AG04450 (cell line): ENCODE measurements at regions not wholly inside any gene's neighbourhood (a gene's known extent, or its start where the extent isn't known, plus 50 kb on each side); places are given as distances from the start of the nearest gene placed in this dataset.
"Not testable (repeated sequence)": the region's sequence is repeated elsewhere in the genome, so short reads cannot be mapped to it uniquely, and the experiment has no call there.

Source experiments
- CTCF ChIA-PET: fragments of 300-600, 350-600 bp; formaldehyde crosslinking; extraction: SDS; loops from one replicate; lab custom pipeline; 2022; ENCODE audit warnings: antibody characterized with exemption, inconsistent platforms; lab: Charles Lee
- POLR2A ChIA-PET: fragments of 350-600 bp; formaldehyde crosslinking; extraction: SDS; loops from one replicate; lab custom pipeline; 2021; ENCODE audit warnings: antibody characterized with exemption, inconsistent platforms; lab: Yijun Ruan, JAX
- DNase-seq: peaks from one replicate; pipeline ENCODE4 v3.0.0-alpha.2; 2011; ENCODE audit warnings: low read depth, low spot score
- H3K27ac ChIP-seq: one replicate; pipeline ENCODE4 v1.5.1; 2012; ENCODE audit warnings: low read depth, low read length, control low read depth
- H3K27me3 ChIP-seq: one replicate; pipeline ENCODE4 v1.6.0; 2012; ENCODE audit warnings: low read length; ENCODE audit not compliant: control insufficient read depth, insufficient read depth
- H3K4me3 ChIP-seq: 2 replicates; pipeline ENCODE4 v1.5.1; 2011; ENCODE audit warnings: mild to moderate bottlenecking, low read depth, low read length, control low read depth
- H3K9me3 ChIP-seq: 2 replicates; pipeline ENCODE4 v1.5.1; 2012; ENCODE audit warnings: low read length; ENCODE audit not compliant: control insufficient read depth, insufficient read depth
- TF ChIP-seq, protein P1 (sequence below): IDR thresholded peaks from 2 replicates; pipeline ENCODE4 v1.5.1; 2011; ENCODE audit warnings: low read depth, low read length, control low read depth, inconsistent platforms

DNA sequence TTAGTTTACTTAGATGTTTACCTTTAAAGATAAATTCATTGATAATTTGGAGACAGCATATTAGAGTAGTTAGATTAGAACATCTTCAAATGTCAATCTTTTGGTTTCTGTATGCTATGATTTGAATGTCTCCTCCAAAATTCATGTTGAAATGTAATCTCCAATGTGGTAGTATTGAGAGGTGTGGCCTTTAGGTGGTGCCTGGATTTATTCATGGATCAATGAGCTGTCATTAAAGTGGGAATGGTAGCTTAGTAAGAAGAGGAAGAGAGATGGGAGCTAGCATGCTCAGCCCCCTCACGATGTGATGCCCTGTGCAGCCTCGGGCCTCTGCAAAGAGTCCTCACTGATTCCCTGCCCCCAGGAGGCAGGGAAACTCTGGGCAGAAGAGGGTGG lies 133.6 kb upstream of the TUT7 start:
- Histone ChIP-seq H3K27ac (no peak overlapping the region), H3K9me3 (no peaks in the 10 kb centered on the region), H3K27me3 (no peaks in the 10 kb centered on the region), H3K4me3 (no peak overlapping the region)
- no peak for DNase-seq
- CTCF ChIA-PET: interaction anchor here (0.9 to 4.6 kb wide), 16 partner anchors 13 to 837 kb away, joined by 3 to 60 read pairs (median 4); partner anchors contain the start of gene GAS1
- TF ChIP-seq, protein P1, sequence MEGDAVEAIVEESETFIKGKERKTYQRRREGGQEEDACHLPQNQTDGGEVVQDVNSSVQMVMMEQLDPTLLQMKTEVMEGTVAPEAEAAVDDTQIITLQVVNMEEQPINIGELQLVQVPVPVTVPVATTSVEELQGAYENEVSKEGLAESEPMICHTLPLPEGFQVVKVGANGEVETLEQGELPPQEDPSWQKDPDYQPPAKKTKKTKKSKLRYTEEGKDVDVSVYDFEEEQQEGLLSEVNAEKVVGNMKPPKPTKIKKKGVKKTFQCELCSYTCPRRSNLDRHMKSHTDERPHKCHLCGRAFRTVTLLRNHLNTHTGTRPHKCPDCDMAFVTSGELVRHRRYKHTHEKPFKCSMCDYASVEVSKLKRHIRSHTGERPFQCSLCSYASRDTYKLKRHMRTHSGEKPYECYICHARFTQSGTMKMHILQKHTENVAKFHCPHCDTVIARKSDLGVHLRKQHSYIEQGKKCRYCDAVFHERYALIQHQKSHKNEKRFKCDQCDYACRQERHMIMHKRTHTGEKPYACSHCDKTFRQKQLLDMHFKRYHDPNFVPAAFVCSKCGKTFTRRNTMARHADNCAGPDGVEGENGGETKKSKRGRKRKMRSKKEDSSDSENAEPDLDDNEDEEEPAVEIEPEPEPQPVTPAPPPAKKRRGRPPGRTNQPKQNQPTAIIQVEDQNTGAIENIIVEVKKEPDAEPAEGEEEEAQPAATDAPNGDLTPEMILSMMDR: no peak
- POLR2A ChIA-PET: no interaction called here

DNA sequence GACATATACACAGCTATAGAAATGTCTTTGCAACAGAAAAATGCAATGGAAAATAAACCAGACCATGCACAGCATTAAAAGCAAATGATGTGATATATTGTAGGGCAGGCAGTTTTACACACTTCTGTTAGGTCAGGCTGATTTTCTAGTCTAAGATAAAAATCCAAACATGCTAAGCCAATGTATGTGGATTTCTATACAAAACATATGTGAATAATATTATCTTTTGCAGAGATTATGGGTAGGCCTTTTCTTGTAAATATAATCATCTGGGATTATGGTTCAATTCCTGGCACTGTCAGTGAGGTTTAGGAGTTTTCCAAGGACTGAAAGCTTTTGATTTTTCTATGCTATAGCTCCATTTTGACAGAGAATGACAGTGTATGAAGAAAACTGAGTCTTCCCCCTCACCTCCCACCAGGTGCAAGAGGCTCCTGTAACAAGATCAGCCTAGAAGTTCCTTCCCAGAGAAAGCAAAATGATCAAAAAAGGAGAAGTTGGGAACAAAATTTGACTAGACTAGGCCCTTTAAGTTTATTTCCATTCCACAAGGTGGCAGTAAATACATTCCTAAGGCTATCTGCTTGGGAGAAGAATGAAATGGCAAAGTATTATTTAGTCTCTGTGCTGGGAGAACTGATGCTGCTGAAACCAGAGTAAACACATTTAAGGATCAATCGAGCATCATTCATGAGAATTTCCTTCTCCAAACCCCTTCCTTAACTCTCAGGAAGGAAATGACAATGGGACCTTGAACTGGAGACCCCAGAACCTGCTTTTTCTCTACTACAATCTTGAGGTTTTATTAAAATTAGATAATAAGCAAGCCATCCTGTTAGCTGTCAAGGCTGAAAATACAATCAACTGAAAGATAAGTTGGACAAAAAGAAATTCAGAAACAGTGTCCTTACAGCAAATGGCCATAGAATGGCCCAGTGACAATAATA lies 133.0 kb upstream of the TUT7 start:
- H3K27ac ChIP-seq: no peak overlapping the region
- TF ChIP-seq, protein P1: peak; percentile 75
- no peaks in the 10 kb centered on the region for H3K9me3 ChIP-seq
- DNase-seq: no peak
- POLR2A ChIA-PET: no interaction called here
- H3K4me3 ChIP-seq: no peak overlapping the region
- no peaks in the 10 kb centered on the region for H3K27me3 ChIP-seq
- CTCF ChIA-PET: interaction anchor here (0.5 to 4.6 kb wide), 54 partner anchors 8 to 837 kb away, joined by 3 to 60 read pairs (median 4); partner anchors contain the start of gene GAS1

GRCh38 chr9:86485359-86485758 lies 131.1 kb upstream of the TUT7 start:
- Histone ChIP-seq H3K9me3 (peaks cover 5% of the 10 kb centered on the region; the same call in 1 of the 2 replicates), H3K27ac (no peak overlapping the region), H3K4me3 (no peak overlapping the region), H3K27me3 (peaks cover 4% of the 10 kb centered on the region)
- DNase-seq: no peak
- CTCF ChIA-PET: interaction anchor here (1.9 to 4.6 kb wide), 6 partner anchors 10 to 839 kb away, joined by 8 to 60 read pairs (median 24); partner anchors contain the start of gene GAS1
- POLR2A ChIA-PET: no interaction called here
- TF ChIP-seq, protein P1: no peak

DNA sequence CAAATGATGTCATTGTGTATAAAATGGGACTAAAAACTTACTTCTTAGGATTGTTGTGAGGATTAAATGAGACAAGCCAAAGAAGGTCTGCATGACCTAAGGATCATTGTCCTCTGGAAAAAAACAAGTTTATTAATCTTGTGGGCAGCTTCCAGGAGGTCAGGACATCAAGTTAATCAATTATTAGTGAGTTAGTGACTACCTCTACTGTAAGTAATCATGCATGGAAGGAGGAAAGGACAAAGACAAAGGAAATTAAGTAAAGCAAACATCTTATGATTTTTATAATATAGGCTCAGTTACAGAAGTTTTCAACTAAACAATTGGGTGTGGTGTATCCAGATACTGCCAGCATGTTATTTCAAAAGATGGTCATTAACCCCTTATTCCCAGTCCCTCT lies 129.3 kb upstream of the TUT7 start:
- no peak for DNase-seq
- no peak overlapping the region for H3K27ac ChIP-seq
- POLR2A ChIA-PET: no interaction called here
- TF ChIP-seq, protein P1: no peak
- peaks cover 4% of the 10 kb centered on the region for H3K27me3 ChIP-seq
- no peak overlapping the region for H3K4me3 ChIP-seq
- CTCF ChIA-PET: interaction anchor here (1.1 kb wide), 1 partner anchor 49 kb away, joined by 3 read pairs; no protein-coding TSS in a partner anchor
- peaks cover 5% of the 10 kb centered on the region; the same call in 1 of the 2 replicates for H3K9me3 ChIP-seq

GRCh38 chr9:86481466-86481865 lies 127.3 kb upstream of the TUT7 start:
- CTCF ChIA-PET: interaction anchor here (1.0 kb wide), 1 partner anchor 844 kb away, joined by 3 read pairs; no protein-coding TSS in a partner anchor
- H3K9me3 ChIP-seq: peaks cover 5% of the 10 kb centered on the region; the same call in 1 of the 2 replicates
- no peak for DNase-seq
- H3K27ac ChIP-seq: no peak overlapping the region
- peaks cover 4% of the 10 kb centered on the region for H3K27me3 ChIP-seq
- TF ChIP-seq, protein P1: no peak
- no peak overlapping the region for H3K4me3 ChIP-seq
- POLR2A ChIA-PET: no interaction called here

- POLR2A ChIA-PET, CTCF ChIA-PET: not testable (repeated sequence)
Observed at GRCh38 chr9:86475255-86475654, 121.0 kb upstream of the TUT7 start.

More at GRCh38 chr9:86475255-86475654, 121.0 kb upstream of the TUT7 start:
- H3K27ac ChIP-seq, H3K27me3 ChIP-seq, H3K9me3 ChIP-seq, H3K4me3 ChIP-seq, DNase-seq: not testable (repeated sequence)
